Hepatocyte (in vitro differentiated cells): ENCODE measurements at regions not wholly inside any gene's neighbourhood (a gene's known extent, or its start where the extent isn't known, plus 50 kb on each side); places are given as distances from the start of the nearest gene placed in this dataset.

Source experiments
- EZH2 ChIP-seq: fragments of 200-600 bp; sonication (generic); IDR thresholded peaks from 2 replicates; pipeline ENCODE4 v1.6.1; 2016; ENCODE audit warnings: antibody characterized with exemption, mild to moderate bottlenecking, borderline replicate concordance
- EZH2phosphoT487 ChIP-seq: fragments of 200-600 bp; sonication (generic); IDR thresholded peaks from one replicate; pipeline ENCODE4 v1.6.1; 2018; ENCODE audit warnings: antibody characterized with exemption, mild to moderate bottlenecking, low read depth, moderate library complexity; ENCODE audit not compliant: unreplicated experiment, severe bottlenecking
- TF ChIP-seq, protein P1 (sequence below): fragments of 200-600 bp; sonication (generic); IDR thresholded peaks from 2 replicates; pipeline ENCODE4 v1.5.1; 2016; ENCODE audit warnings: antibody characterized with exemption, mild to moderate bottlenecking; ENCODE audit not compliant: poor library complexity

DNA sequence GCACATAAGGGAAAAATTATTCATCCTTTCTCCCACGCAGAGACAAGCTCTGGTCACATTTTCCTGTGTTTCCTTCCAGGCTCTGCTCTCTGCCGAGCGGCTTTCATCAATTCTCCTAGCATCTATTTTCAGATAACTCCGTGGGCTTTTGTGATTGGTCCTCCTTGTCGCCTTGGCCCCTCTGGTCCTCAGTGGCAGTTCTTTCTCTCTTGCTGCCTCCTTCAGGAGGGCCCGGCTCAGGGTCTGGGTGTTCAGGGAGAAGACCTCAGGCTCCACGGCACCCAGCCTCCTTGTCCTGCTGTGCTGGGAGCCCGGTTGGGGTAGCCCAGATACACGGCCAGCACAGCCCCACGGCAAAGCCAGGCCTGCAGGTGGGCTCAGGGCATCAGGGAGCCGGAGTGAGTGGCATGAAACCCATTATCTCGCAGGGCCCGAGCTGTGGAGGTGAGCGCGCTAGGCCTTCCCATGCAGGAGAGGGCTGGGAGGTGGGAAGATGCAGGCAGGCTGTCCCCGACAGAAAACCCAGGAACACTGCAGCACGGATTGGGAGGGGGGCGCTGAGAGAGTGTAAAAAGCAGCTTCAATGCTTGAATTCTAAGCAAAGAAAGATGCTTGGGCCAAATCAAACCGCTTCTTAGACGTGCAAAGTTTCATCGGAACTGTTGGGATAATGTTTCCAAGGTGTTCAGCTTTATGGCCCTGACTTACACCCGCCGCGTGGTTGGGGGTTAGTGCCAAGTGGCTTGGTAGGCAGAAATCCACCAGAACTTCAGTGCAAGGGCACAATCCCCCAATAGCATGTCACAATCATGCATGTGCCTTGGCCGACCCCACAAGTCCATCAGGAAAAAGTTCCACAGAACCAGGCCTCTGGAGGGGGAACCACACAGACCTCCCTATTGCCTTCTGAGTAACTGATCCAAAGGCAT is 81.9 kb upstream of the WNT7B start:
- TF ChIP-seq, protein P1, sequence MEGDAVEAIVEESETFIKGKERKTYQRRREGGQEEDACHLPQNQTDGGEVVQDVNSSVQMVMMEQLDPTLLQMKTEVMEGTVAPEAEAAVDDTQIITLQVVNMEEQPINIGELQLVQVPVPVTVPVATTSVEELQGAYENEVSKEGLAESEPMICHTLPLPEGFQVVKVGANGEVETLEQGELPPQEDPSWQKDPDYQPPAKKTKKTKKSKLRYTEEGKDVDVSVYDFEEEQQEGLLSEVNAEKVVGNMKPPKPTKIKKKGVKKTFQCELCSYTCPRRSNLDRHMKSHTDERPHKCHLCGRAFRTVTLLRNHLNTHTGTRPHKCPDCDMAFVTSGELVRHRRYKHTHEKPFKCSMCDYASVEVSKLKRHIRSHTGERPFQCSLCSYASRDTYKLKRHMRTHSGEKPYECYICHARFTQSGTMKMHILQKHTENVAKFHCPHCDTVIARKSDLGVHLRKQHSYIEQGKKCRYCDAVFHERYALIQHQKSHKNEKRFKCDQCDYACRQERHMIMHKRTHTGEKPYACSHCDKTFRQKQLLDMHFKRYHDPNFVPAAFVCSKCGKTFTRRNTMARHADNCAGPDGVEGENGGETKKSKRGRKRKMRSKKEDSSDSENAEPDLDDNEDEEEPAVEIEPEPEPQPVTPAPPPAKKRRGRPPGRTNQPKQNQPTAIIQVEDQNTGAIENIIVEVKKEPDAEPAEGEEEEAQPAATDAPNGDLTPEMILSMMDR, result no peak
- TF ChIP-seq EZH2 (no peak), EZH2phosphoT487 (no peak)
